GM19239 (cell line): ENCODE measurements at regions not wholly inside any gene's neighbourhood (a gene's known extent, or its start where the extent isn't known, plus 50 kb on each side); places are given as distances from the start of the nearest gene placed in this dataset.

Experiments used
- DNase-seq: peaks from one replicate; pipeline ENCODE4 v3.0.0; 2011; ENCODE audit warnings: low spot score; ENCODE audit not compliant: insufficient read length
- FAIRE-seq: peaks from 2 replicates; lab custom pipeline; 2011; peaks lifted over from hg19 to GRCh38; lab: Jason Lieb, UNC

- FAIRE-seq (no peak), DNase-seq (no peak)
Observed at GRCh38 chr6:145329257-145329656, 406.1 kb downstream of the EPM2A start.

- FAIRE-seq: no peak
Observed at GRCh38 chr6:145331066-145331465, 404.3 kb downstream of the EPM2A start.

GRCh38 chr6:145332011-145332410, 403.3 kb downstream of the EPM2A start:
- FAIRE-seq: no peak
- no peak for DNase-seq

More at GRCh38 chr6:145331066-145331465, 404.3 kb downstream of the EPM2A start:
- DNase-seq: no peak

- FAIRE-seq (no peak), DNase-seq (no peak)
Observed at GRCh38 chr6:145336119-145336518, 399.2 kb downstream of the EPM2A start.

GRCh38 chr6:145339089-145339488, 396.2 kb downstream of the EPM2A start:
- FAIRE-seq (no peak), DNase-seq (no peak)

- DNase-seq: no peak
- no peak for FAIRE-seq
Observed at GRCh38 chr6:145340256-145340655, 395.1 kb downstream of the EPM2A start.

- DNase-seq (no peak), FAIRE-seq (no peak)
Observed at GRCh38 chr6:145345094-145345493, 390.2 kb downstream of the EPM2A start.

- DNase-seq (no peak), FAIRE-seq (no peak)
Observed at GRCh38 chr6:145347216-145347615, 388.1 kb downstream of the EPM2A start.

- DNase-seq: no peak
- no peak for FAIRE-seq
Observed at GRCh38 chr6:145349950-145350510, 385.3 kb downstream of the EPM2A start.

GRCh38 chr6:145350928-145351327, 384.4 kb downstream of the EPM2A start:
- FAIRE-seq (no peak), DNase-seq (no peak)

GRCh38 chr6:145352382-145353080, 382.8 kb downstream of the EPM2A start:
- FAIRE-seq (no peak), DNase-seq (no peak)

GRCh38 chr6:145360865-145361264, 374.5 kb downstream of the EPM2A start:
- no peak for DNase-seq
- no peak for FAIRE-seq

GRCh38 chr6:145367149-145367548, 368.2 kb downstream of the EPM2A start:
- FAIRE-seq: no peak
- no peak for DNase-seq

GRCh38 chr6:145368075-145368474, 367.2 kb downstream of the EPM2A start:
- FAIRE-seq: no peak
- DNase-seq: no peak

- DNase-seq (no peak), FAIRE-seq (no peak)
Observed at GRCh38 chr6:145370559-145370958, 364.8 kb downstream of the EPM2A start.

- FAIRE-seq (peak; percentile 93), DNase-seq (peak; percentile 6)
Observed at GRCh38 chr6:145372671-145373151, 362.6 kb downstream of the EPM2A start.

GRCh38 chr6:145373826-145374225, 361.5 kb downstream of the EPM2A start:
- DNase-seq (no peak), FAIRE-seq (no peak)

- no peak for FAIRE-seq
- no peak for DNase-seq
Observed at GRCh38 chr6:145374570-145374969, 360.8 kb downstream of the EPM2A start.

- FAIRE-seq: no peak
- no peak for DNase-seq
Observed at GRCh38 chr6:145375502-145375901, 359.8 kb downstream of the EPM2A start.

GRCh38 chr6:145380186-145380585, 355.1 kb downstream of the EPM2A start:
- DNase-seq (no peak), FAIRE-seq (no peak)

- DNase-seq (no peak), FAIRE-seq (no peak)
Observed at GRCh38 chr6:145381941-145382340, 353.4 kb downstream of the EPM2A start.

- no peak for DNase-seq
- no peak for FAIRE-seq
Observed at GRCh38 chr6:145383428-145383827, 351.9 kb downstream of the EPM2A start.
